ENCODE measurements at regions not wholly inside any gene's neighbourhood (a gene's known extent, or its start where the extent isn't known, plus 50 kb on each side); places are given as distances from the start of the nearest gene placed in this dataset.

GRCh38 chr7:32412471-32412870, 77.7 kb downstream of the LSM5 start:
- Histone ChIP-seq H3K27me3 (no peaks in the 10 kb centered on the region), H3K27ac (no peak overlapping the region), H3K4me1 (no peaks in the 10 kb centered on the region), H3K4me3 (no peak overlapping the region), H3K9me3 (no peaks in the 10 kb centered on the region), H3K36me3 (no peaks in the 10 kb centered on the region)
- 71 to 73% methylated on average over 4 of the region's 4 CpGs for WGBS, 2 donors
- ATAC-seq (ENCODE audit: low FRiP score in 2 of 2) (no peak), DNase-seq (no peak)
- TF ChIP-seq EP300 (IDR thresholded peaks at IDR 0.05) (no peak), POLR2A (IDR thresholded peaks at IDR 0.05) (no peak), CTCF (IDR thresholded peaks at IDR 0.05) (no peak), POLR2AphosphoS5 (IDR thresholded peaks at IDR 0.05) (no peak)

- 89 to 92% methylated on average over 2 of the region's 2 CpGs for WGBS, 2 donors
- Histone ChIP-seq H3K27ac (no peak overlapping the region), H3K27me3 (no peaks in the 10 kb centered on the region), H3K4me1 (no peaks in the 10 kb centered on the region), H3K9me3 (no peaks in the 10 kb centered on the region), H3K4me3 (no peak overlapping the region), H3K36me3 (no peaks in the 10 kb centered on the region)
- DNase-seq (no peak), ATAC-seq (ENCODE audit: low FRiP score in 2 of 2) (no peak)
- TF ChIP-seq CTCF (IDR thresholded peaks at IDR 0.05) (no peak), POLR2A (IDR thresholded peaks at IDR 0.05) (no peak), EP300 (IDR thresholded peaks at IDR 0.05) (no peak), POLR2AphosphoS5 (IDR thresholded peaks at IDR 0.05) (no peak)
Measured at GRCh38 chr7:32410545-32410944, 79.6 kb downstream of the LSM5 start.

GRCh38 chr7:32406386-32406785, 83.8 kb downstream of the LSM5 start:
- no peak for ATAC-seq (ENCODE audit: low FRiP score in 2 of 2)
- Histone ChIP-seq H3K27me3 (no peaks in the 10 kb centered on the region), H3K27ac (no peak overlapping the region), H3K4me1 (no peaks in the 10 kb centered on the region), H3K36me3 (no peaks in the 10 kb centered on the region), H3K4me3 (no peak overlapping the region), H3K9me3 (no peaks in the 10 kb centered on the region)
- TF ChIP-seq CTCF (IDR thresholded peaks at IDR 0.05) (no peak), POLR2A (IDR thresholded peaks at IDR 0.05) (no peak), EP300 (IDR thresholded peaks at IDR 0.05) (no peak), POLR2AphosphoS5 (IDR thresholded peaks at IDR 0.05) (no peak)
- DNase-seq: no peak
- WGBS, 2 donors: 0% methylated on average over 1 of the region's 1 CpG

GRCh38 chr7:32403463-32404229, 86.5 kb downstream of the LSM5 start:
- no peak overlapping the region for H3K27ac ChIP-seq
- no peak overlapping the region for H3K4me3 ChIP-seq
- H3K36me3 ChIP-seq: no peaks in the 10 kb centered on the region
- WGBS, 2 donors: 75 to 80% methylated on average over 11 of the region's 11 CpGs
- no peaks in the 10 kb centered on the region for H3K9me3 ChIP-seq
- DNase-seq: no peak
- no peaks in the 10 kb centered on the region for H3K27me3 ChIP-seq
- H3K4me1 ChIP-seq: no peaks in the 10 kb centered on the region
- TF ChIP-seq EP300 (IDR thresholded peaks at IDR 0.05): no peak
- ATAC-seq (ENCODE audit: low FRiP score in 2 of 2): no peak

GRCh38 chr7:32400676-32401075, 89.5 kb downstream of the LSM5 start:
- WGBS, 2 donors: 62 to 85% methylated on average over 4 of the region's 4 CpGs
- H3K27ac ChIP-seq: no peak overlapping the region
- no peak overlapping the region for H3K4me3 ChIP-seq
- no peaks in the 10 kb centered on the region for H3K9me3 ChIP-seq
- ATAC-seq (ENCODE audit: low FRiP score in 2 of 2) (no peak), DNase-seq (no peak)
- H3K36me3 ChIP-seq: no peaks in the 10 kb centered on the region
- H3K4me1 ChIP-seq: no peaks in the 10 kb centered on the region
- no peaks in the 10 kb centered on the region for H3K27me3 ChIP-seq
- no peak for TF ChIP-seq EP300 (IDR thresholded peaks at IDR 0.05)
- TF ChIP-seq CTCF (IDR thresholded peaks at IDR 0.05): no peak
- no peak for TF ChIP-seq POLR2A (IDR thresholded peaks at IDR 0.05)
- TF ChIP-seq POLR2AphosphoS5 (IDR thresholded peaks at IDR 0.05): no peak
